ENCODE measurements at regions not wholly inside any gene's neighbourhood (a gene's known extent, or its start where the extent isn't known, plus 50 kb on each side); places are given as distances from the start of the nearest gene placed in this dataset.
A peak's percentile ranks its signal among the peaks of the same experiment; 100 is the strongest.
"Not testable (repeated sequence)": the region's sequence is repeated elsewhere in the genome, so short reads cannot be mapped to it uniquely, and the experiment has no call there.

GRCh38 chr2:16102358-16102975 lies 162.1 kb downstream of the MYCN start:
- TF ChIP-seq CTCF (IDR thresholded peaks at IDR 0.05; ENCODE audit: insufficient read depth, low read depth, low read length, missing control alignments) = no peak
- no peak for DNase-seq (ENCODE audit: low read depth)
- H3K4me3 ChIP-seq (ENCODE audit: low read length) = no peak overlapping the region

- no peak overlapping the region for H3K4me3 ChIP-seq (ENCODE audit: low read length)
- no peak for TF ChIP-seq CTCF (IDR thresholded peaks at IDR 0.05; ENCODE audit: insufficient read depth, low read depth, low read length, missing control alignments)
- no peak for DNase-seq (ENCODE audit: low read depth)
These were observed 160.8 kb downstream of the MYCN start for GRCh38 chr2:16101196-16101595.

- peak; percentile 29 for DNase-seq (ENCODE audit: low read depth)
- TF ChIP-seq CTCF (IDR thresholded peaks at IDR 0.05; ENCODE audit: insufficient read depth, low read depth, low read length, missing control alignments) = no peak
- no peak overlapping the region for H3K4me3 ChIP-seq (ENCODE audit: low read length)
These were observed 159.7 kb downstream of the MYCN start for GRCh38 chr2:16100006-16100405.

GRCh38 chr2:16099326-16099725 lies 159.0 kb downstream of the MYCN start:
- DNase-seq (ENCODE audit: low read depth) = no peak
- H3K4me3 ChIP-seq (ENCODE audit: low read length) = no peak overlapping the region
- TF ChIP-seq CTCF (IDR thresholded peaks at IDR 0.05; ENCODE audit: insufficient read depth, low read depth, low read length, missing control alignments) = no peak

GRCh38 chr2:16096962-16097361 lies 156.6 kb downstream of the MYCN start:
- no peak for TF ChIP-seq CTCF (IDR thresholded peaks at IDR 0.05; ENCODE audit: insufficient read depth, low read depth, low read length, missing control alignments)
- no peak for DNase-seq (ENCODE audit: low read depth)
- no peak overlapping the region for H3K4me3 ChIP-seq (ENCODE audit: low read length)

- H3K4me3 ChIP-seq (ENCODE audit: low read length); DNase-seq (ENCODE audit: low read depth): not testable (repeated sequence)
These were observed 155.1 kb downstream of the MYCN start for GRCh38 chr2:16095483-16095882.

GRCh38 chr2:16094811-16095210 lies 154.5 kb downstream of the MYCN start:
- no peak for DNase-seq (ENCODE audit: low read depth)
- no peak overlapping the region for H3K4me3 ChIP-seq (ENCODE audit: low read length)
- TF ChIP-seq CTCF (IDR thresholded peaks at IDR 0.05; ENCODE audit: insufficient read depth, low read depth, low read length, missing control alignments) = no peak

Data from epithelial cell of esophagus (primary cell).